ENCODE measurements at regions not wholly inside any gene's neighbourhood (a gene's known extent, or its start where the extent isn't known, plus 50 kb on each side); places are given as distances from the start of the nearest gene placed in this dataset.

GRCh38 chr11:29682856-29683255 is 334.0 kb downstream of the KCNA4 start:
- TF ChIP-seq POLR2A (IDR thresholded peaks at IDR 0.05; ENCODE audit: low read depth, low read length) (no peak), CTCF (IDR thresholded peaks at IDR 0.05; ENCODE audit: extremely low read depth in 1 of 2, insufficient read depth in 1 of 2, low read depth in 1 of 2, low read length in 2 of 2) (no peak), POLR2AphosphoS5 (IDR thresholded peaks at IDR 0.05; ENCODE audit: insufficient read depth, low read depth, low read length) (no peak), MYC (IDR thresholded peaks at IDR 0.05; ENCODE audit: low read depth, low read length) (no peak), EZH2 (IDR thresholded peaks at IDR 0.05; ENCODE audit: borderline replicate concordance, low read depth, low read length, severe bottlenecking) (no peak), JUN (IDR thresholded peaks at IDR 0.05; ENCODE audit: borderline replicate concordance, insufficient read depth, insufficient read length, low read depth) (no peak), GATA2 (IDR thresholded peaks at IDR 0.05; ENCODE audit: insufficient read depth, insufficient read length, low read depth, low read length) (no peak)
- TF ChIP-seq, protein P1, sequence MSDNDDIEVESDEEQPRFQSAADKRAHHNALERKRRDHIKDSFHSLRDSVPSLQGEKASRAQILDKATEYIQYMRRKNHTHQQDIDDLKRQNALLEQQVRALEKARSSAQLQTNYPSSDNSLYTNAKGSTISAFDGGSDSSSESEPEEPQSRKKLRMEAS (IDR thresholded peaks at IDR 0.05; ENCODE audit: insufficient read depth, insufficient read length), result no peak
